Prostate gland (tissue), 2 donors: ENCODE measurements at regions not wholly inside any gene's neighbourhood (a gene's known extent, or its start where the extent isn't known, plus 50 kb on each side); places are given as distances from the start of the nearest gene placed in this dataset.

Experiments used
- POLR2A ChIP-seq: fragments of 450-650 bp; IDR thresholded peaks from one replicate; pipeline ENCODE4 v1.6.1; 2016; ENCODE audit warnings: antibody characterized with exemption, mild to moderate bottlenecking
- TF ChIP-seq, protein P1 (sequence below), 4 experiments: fragments of 200-600 bp in 2 of 4; fragments of 450-650 bp in 2 of 4; sonication (generic) in 2 of 4; IDR thresholded peaks; 1 replicate in 3 of 4; 2 replicates in 1 of 4; pipeline ENCODE4 v1.5.1; 2016 to 2019; ENCODE audit warnings: antibody characterized with exemption in 4 of 4, mild to moderate bottlenecking in 2 of 4, moderate library complexity in 2 of 4

DNA sequence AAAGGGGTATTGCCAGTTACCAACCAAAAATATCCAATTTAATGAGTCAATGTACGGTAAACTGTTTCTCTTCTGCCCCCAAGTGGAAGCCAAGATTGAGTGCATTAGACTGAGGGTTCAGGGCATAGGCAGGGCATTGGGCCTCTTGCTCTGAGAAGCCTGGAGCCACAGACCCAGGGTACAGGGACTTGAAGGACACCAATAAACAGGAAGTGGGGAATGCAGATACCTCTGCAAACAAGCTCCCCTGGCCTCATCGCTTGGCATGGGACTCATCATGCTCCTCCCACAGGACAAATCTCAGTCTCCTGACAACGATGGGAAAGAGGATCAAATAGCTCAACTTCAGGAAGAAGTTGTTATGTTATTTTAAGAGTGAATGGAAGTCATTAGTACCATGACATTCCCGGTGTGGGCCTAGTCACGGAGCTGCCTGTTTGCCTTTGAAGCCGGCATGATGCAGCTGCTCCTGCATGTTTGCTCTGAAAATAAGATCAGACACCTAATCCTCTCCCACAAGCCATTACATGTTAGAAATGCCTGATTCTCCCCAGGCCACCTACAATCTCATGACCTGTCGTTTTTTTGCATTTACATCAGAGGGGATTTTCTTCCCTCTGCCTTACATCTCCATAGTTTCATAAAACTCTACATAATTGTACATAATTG is 224.2 kb downstream of the RCHY1 start:
- TF ChIP-seq, protein P1, sequence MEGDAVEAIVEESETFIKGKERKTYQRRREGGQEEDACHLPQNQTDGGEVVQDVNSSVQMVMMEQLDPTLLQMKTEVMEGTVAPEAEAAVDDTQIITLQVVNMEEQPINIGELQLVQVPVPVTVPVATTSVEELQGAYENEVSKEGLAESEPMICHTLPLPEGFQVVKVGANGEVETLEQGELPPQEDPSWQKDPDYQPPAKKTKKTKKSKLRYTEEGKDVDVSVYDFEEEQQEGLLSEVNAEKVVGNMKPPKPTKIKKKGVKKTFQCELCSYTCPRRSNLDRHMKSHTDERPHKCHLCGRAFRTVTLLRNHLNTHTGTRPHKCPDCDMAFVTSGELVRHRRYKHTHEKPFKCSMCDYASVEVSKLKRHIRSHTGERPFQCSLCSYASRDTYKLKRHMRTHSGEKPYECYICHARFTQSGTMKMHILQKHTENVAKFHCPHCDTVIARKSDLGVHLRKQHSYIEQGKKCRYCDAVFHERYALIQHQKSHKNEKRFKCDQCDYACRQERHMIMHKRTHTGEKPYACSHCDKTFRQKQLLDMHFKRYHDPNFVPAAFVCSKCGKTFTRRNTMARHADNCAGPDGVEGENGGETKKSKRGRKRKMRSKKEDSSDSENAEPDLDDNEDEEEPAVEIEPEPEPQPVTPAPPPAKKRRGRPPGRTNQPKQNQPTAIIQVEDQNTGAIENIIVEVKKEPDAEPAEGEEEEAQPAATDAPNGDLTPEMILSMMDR (IDR thresholded peaks at IDR 0.05): peak in 1 of 4 experiments; percentile 61
- no peak for TF ChIP-seq POLR2A
